Myocyte (in vitro differentiated cells): ENCODE measurements at regions not wholly inside any gene's neighbourhood (a gene's known extent, or its start where the extent isn't known, plus 50 kb on each side); places are given as distances from the start of the nearest gene placed in this dataset.

ENCODE experiments used
- DNase-seq: peaks from one replicate; pipeline ENCODE4 v3.0.0-alpha.2; 2012; ENCODE audit warnings: low read depth

- no peak for DNase-seq
Observed at GRCh38 chr2:52572469-52572894, 1195.1 kb upstream of the CHAC2 start.

- no peak for DNase-seq
Observed at GRCh38 chr2:52571380-52572347, 1195.9 kb upstream of the CHAC2 start.

GRCh38 chr2:52570716-52571115 lies 1196.9 kb upstream of the CHAC2 start:
- DNase-seq: no peak

GRCh38 chr2:52563151-52563550 lies 1204.5 kb upstream of the CHAC2 start:
- no peak for DNase-seq

GRCh38 chr2:52558265-52558664 lies 1209.3 kb upstream of the CHAC2 start:
- DNase-seq: no peak

GRCh38 chr2:52542297-52542696 lies 1225.3 kb upstream of the CHAC2 start:
- DNase-seq: no peak

GRCh38 chr2:52539026-52539970 lies 1228.3 kb upstream of the CHAC2 start:
- DNase-seq: no peak

- no peak for DNase-seq
Observed at GRCh38 chr2:52537588-52537987, 1230.0 kb upstream of the CHAC2 start.

- DNase-seq: peak; percentile 4
Observed at GRCh38 chr2:52536929-52537460, 1230.6 kb upstream of the CHAC2 start.

GRCh38 chr2:52532956-52533355 lies 1234.6 kb upstream of the CHAC2 start:
- DNase-seq: no peak

- DNase-seq: no peak
Observed at GRCh38 chr2:52526735-52527134, 1240.9 kb upstream of the CHAC2 start.

- DNase-seq: no peak
Observed at GRCh38 chr2:52520644-52521043, 1247.0 kb upstream of the CHAC2 start.

- no peak for DNase-seq
Observed at GRCh38 chr2:52518678-52519077, 1248.9 kb upstream of the CHAC2 start.

- DNase-seq: no peak
Observed at GRCh38 chr2:52512760-52513159, 1254.8 kb upstream of the CHAC2 start.

GRCh38 chr2:52510432-52510831 lies 1257.2 kb upstream of the CHAC2 start:
- DNase-seq: no peak

GRCh38 chr2:52502476-52502860 lies 1265.1 kb upstream of the CHAC2 start:
- DNase-seq: no peak

- no peak for DNase-seq
Observed at GRCh38 chr2:52501715-52502475, 1265.7 kb upstream of the CHAC2 start.

GRCh38 chr2:52500561-52500960 lies 1267.0 kb upstream of the CHAC2 start:
- no peak for DNase-seq

GRCh38 chr2:52498077-52498750 lies 1269.4 kb upstream of the CHAC2 start:
- DNase-seq: no peak

GRCh38 chr2:52495816-52496215 lies 1271.8 kb upstream of the CHAC2 start:
- no peak for DNase-seq
